WI38 (cell line): ENCODE measurements at regions not wholly inside any gene's neighbourhood (a gene's known extent, or its start where the extent isn't known, plus 50 kb on each side); places are given as distances from the start of the nearest gene placed in this dataset.

Experiments used
- H3K4me3 ChIP-seq: 2 replicates; pipeline ENCODE4 v1.5.1; 2011; ENCODE audit warnings: low read depth, mild to moderate bottlenecking, control low read depth, low read length
- CTCF ChIP-seq: IDR thresholded peaks from 2 replicates; pipeline ENCODE4 v1.5.1; 2012; ENCODE audit warnings: low read depth, mild to moderate bottlenecking, control low read depth, low read length

DNA sequence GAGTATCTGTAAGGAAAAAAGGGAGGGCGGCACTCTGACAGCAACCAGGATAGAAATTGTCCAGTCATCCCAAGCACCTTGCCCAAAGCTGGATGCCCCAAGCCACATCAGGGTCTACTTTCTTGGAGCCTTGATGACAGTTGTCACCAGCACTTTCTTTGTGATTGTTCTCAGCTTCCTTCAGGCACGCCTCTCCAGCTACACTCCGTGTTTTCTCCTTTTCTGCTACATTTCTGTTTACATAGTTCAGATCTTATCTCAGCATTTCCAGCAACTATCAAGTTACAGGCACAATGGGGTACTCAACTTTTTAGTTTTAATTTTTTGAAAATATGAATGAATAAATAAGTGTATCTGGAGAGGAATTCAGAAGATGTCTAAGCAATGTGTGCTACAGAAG, 115.3 kb upstream of the CELF4 start:
- TF ChIP-seq CTCF, result no peak
- no peak overlapping the region for H3K4me3 ChIP-seq

DNA sequence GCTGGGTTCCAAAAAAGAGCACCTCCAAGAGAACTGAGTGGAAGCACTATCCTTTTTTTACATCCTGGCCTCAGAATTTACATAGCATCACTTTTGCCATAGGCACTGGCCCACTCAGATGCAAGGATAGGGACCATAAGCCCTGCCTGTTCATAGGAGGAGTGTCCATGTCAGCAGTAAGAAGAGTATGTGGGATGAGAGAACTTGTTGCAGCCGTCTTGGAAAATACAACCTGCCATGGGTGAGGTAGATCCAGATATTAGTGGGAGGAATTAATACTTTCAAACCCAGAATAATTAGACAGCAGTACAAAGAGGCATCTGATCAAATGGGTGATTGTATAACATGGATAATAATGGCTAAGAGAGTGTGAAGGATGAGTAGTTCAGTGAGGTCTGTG, 110.7 kb upstream of the CELF4 start:
- TF ChIP-seq CTCF, result no peak

DNA sequence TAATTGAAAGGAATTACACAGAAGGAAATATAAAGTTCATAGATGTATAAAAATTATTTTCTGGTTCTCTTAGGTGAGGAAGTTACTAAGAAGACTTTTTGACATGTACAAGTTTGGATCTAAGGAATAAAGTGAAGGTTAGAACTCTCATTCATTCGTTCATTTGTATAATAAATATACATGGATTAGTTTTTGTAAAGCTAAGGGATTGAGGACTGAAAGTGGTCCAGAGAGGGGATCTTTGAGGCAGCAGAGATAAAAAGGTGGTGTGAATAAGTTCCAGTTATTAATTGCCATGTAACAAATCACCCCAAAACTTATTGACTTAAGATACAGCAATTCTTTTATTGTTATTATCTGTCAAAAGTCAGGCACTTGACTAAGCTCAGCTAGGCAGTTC, 110.1 kb upstream of the CELF4 start:
- no peak for TF ChIP-seq CTCF

More for the DNA sequence above, 110.7 kb upstream of the CELF4 start:
- H3K4me3 ChIP-seq, result no peak overlapping the region

DNA sequence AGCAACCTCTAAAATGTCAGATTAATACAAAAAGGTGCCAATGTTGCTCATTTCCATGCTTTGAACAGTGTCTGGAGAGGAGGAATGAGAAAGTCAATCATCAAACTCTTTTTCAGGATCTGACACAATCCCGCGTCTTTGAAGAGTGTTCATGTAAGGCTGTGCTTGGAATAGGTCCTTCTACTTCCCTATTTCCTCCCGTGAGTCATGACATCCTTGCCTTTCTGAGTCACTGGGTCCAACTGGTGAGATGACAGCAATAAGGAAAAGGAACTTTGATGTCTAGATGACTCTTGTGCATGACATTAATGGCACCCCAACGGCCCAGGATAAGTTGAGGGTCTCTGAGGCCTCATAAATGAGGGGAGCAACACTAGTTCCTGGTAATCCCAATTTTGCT, 109.0 kb upstream of the CELF4 start:
- no peak overlapping the region for H3K4me3 ChIP-seq
- TF ChIP-seq CTCF, result no peak

More for the DNA sequence above, 110.1 kb upstream of the CELF4 start:
- H3K4me3 ChIP-seq, result no peak overlapping the region

- TF ChIP-seq CTCF, result no peak
- no peak overlapping the region for H3K4me3 ChIP-seq
Observed at GRCh38 chr18:37673671-37674070, 108.1 kb upstream of the CELF4 start.

DNA sequence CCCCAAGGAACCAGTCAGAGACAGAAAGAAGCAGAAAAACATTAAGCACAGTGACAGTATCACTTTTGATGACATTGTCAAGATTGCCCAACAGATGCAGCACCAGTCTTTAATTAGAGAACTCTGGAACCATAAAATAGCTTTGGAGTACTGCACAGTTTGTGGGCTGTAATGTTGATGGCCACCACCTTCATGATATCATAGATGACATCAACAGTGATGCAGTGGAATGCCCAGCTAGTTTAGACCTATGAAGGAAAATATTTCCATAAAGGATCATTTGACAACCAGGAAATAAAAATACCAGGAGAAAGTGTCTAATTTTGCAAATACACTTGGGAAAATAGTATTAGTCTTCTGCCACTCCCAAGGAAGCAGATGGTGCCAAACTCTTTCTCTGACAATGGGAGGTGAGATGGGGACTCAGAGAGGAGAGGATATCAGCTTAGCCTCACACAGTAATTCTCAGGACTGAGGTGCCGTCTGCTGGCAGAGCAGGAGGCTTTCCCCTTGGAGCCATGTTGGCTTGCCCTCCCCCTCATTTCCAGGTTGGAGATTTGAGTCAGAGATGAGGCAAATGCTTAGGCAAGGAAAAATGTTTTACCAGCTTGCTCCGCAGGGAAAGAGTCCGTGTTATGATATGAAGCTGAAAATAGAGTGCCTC, 107.5 kb upstream of the CELF4 start:
- no peak overlapping the region for H3K4me3 ChIP-seq
- no peak for TF ChIP-seq CTCF

- no peak overlapping the region for H3K4me3 ChIP-seq
- no peak for TF ChIP-seq CTCF
Observed at GRCh38 chr18:37672001-37672400, 106.4 kb upstream of the CELF4 start.
